AG08395 (cell line): ENCODE measurements at regions not wholly inside any gene's neighbourhood (a gene's known extent, or its start where the extent isn't known, plus 50 kb on each side); places are given as distances from the start of the nearest gene placed in this dataset.
"Not testable (repeated sequence)": the region's sequence is repeated elsewhere in the genome, so short reads cannot be mapped to it uniquely, and the experiment has no call there.

Experiments
- DNase-seq: peaks from one replicate; pipeline ENCODE4 v3.0.0; 2012; ENCODE audit warnings: mixed read lengths, low spot score

GRCh38 chrX:131893857-131894256 lies 129.2 kb upstream of the STK26 start:
- DNase-seq = not testable (repeated sequence)

GRCh38 chrX:131894995-131895394 lies 128.1 kb upstream of the STK26 start:
- DNase-seq = no peak

GRCh38 chrX:131895807-131896206 lies 127.3 kb upstream of the STK26 start:
- DNase-seq = no peak

- DNase-seq = no peak
Observed at GRCh38 chrX:131901546-131901945, 121.6 kb upstream of the STK26 start.

- no peak for DNase-seq
Observed at GRCh38 chrX:131907488-131908314, 115.4 kb upstream of the STK26 start.

GRCh38 chrX:131910586-131910985 lies 112.5 kb upstream of the STK26 start:
- no peak for DNase-seq

- DNase-seq = no peak
Observed at GRCh38 chrX:131915488-131915887, 107.6 kb upstream of the STK26 start.

- no peak for DNase-seq
Observed at GRCh38 chrX:131917588-131917987, 105.5 kb upstream of the STK26 start.

GRCh38 chrX:131918839-131919238 lies 104.3 kb upstream of the STK26 start:
- no peak for DNase-seq

- no peak for DNase-seq
Observed at GRCh38 chrX:131923614-131924250, 99.4 kb upstream of the STK26 start.

- no peak for DNase-seq
Observed at GRCh38 chrX:131938749-131939148, 84.4 kb upstream of the STK26 start.

GRCh38 chrX:131942034-131942433 lies 81.1 kb upstream of the STK26 start:
- no peak for DNase-seq

GRCh38 chrX:131944936-131945902 lies 77.9 kb upstream of the STK26 start:
- no peak for DNase-seq

- no peak for DNase-seq
Observed at GRCh38 chrX:131951166-131951565, 71.9 kb upstream of the STK26 start.

GRCh38 chrX:131955099-131955777 lies 67.9 kb upstream of the STK26 start:
- DNase-seq = no peak

GRCh38 chrX:131958724-131959123 lies 64.4 kb upstream of the STK26 start:
- DNase-seq = no peak

GRCh38 chrX:131970347-131970746 lies 52.8 kb upstream of the STK26 start:
- no peak for DNase-seq
